Prostate gland (tissue), 2 donors: ENCODE measurements at regions not wholly inside any gene's neighbourhood (a gene's known extent, or its start where the extent isn't known, plus 50 kb on each side); places are given as distances from the start of the nearest gene placed in this dataset.

Experiments
- DNase-seq: peaks from one replicate; pipeline ENCODE4 v3.0.0-alpha.2; 2019; ENCODE audit warnings: low spot score
- H3K27ac ChIP-seq, 2 donors: fragments of 200-600 bp; sonication (generic); 2 replicates each; pipeline ENCODE4 v1.5.1; 2017 to 2019
- H3K27me3 ChIP-seq: fragments of 200-600 bp; sonication (generic); replicated peaks from 2 replicates; pipeline ENCODE4 v1.5.1; 2019; ENCODE audit not compliant: insufficient read depth
- H3K36me3 ChIP-seq, 2 donors: fragments of 200-600 bp; sonication (generic); 1 replicate in 1 of 2; 2 replicates in 1 of 2; pipeline versions ENCODE4 v1.5.1 to v1.8.1; 2017 to 2019
- H3K4me1 ChIP-seq: fragments of 200-600 bp; sonication (generic); replicated peaks from 2 replicates; pipeline ENCODE4 v1.5.1; 2019
- H3K4me3 ChIP-seq, 2 donors: fragments of 200-600 bp; sonication (generic); 2 replicates each; pipeline ENCODE4 v1.5.1; 2017 to 2019
- H3K9me3 ChIP-seq: fragments of 200-600 bp; sonication (generic); 2 replicates; pipeline ENCODE4 v1.5.1; 2017
- CTCF ChIP-seq, 4 experiments: fragments of 200-600 bp in 2 of 4; fragments of 450-650 bp in 2 of 4; sonication (generic) in 2 of 4; IDR thresholded peaks; 1 replicate in 3 of 4; 2 replicates in 1 of 4; pipeline ENCODE4 v1.5.1; 2016 to 2019; ENCODE audit warnings: antibody characterized with exemption in 4 of 4, mild to moderate bottlenecking in 2 of 4, moderate library complexity in 2 of 4
- POLR2A ChIP-seq: fragments of 450-650 bp; IDR thresholded peaks from one replicate; pipeline ENCODE4 v1.6.1; 2016; ENCODE audit warnings: antibody characterized with exemption, mild to moderate bottlenecking
- POLR2AphosphoS5 ChIP-seq: sonication (generic); formaldehyde crosslinking; IDR thresholded peaks from one replicate; pipeline ENCODE4 v1.6.1; 2017; ENCODE audit warnings: antibody characterized with exemption
- WGBS: methylation state at CpG from one replicate; pipeline ENCODE4 v1.1.5; 2018; 5-methylcytosine and 5-hydroxymethylcytosine counted together
- intact Hi-C: fragments of 100-400 bp; cut with DNase I; formaldehyde crosslinking; loops from one replicate; pipeline ENCODE4 v1.14.2; 2022

- 92% methylated on average over 1 of the region's 1 CpG for WGBS
Measured at GRCh38 chr12:40581889-40582288, 110.3 kb upstream of the CNTN1 start.

DNA sequence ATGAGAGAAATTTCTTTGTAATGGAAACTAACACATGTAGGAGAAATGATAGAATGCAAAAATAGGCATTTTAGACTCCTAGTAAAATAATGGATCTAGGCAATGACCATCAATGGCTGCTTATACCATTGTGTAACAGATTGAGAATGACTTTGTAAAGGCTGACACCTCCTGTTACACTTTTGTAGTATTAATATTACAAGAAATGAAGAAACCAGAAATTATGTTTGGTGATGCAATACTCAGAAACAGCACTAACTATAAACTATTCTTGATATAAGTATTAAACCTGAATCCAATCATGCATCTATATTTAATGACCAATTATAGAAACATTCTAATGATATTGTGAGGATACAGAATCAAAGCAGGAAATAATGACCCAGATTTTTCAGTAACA is 108.5 kb upstream of the CNTN1 start:
- Histone ChIP-seq H3K9me3 (no peaks in the 10 kb centered on the region), H3K36me3 (no peaks in the 10 kb centered on the region), H3K27ac (no peak overlapping the region), H3K4me3 (no peak overlapping the region), H3K27me3 (no peaks in the 10 kb centered on the region), H3K4me1 (no peaks in the 10 kb centered on the region)
- intact Hi-C loops = no loop called here
- TF ChIP-seq CTCF (IDR thresholded peaks at IDR 0.05) (no peak), POLR2AphosphoS5 (no peak), POLR2A (no peak)
- DNase-seq = no peak

More at GRCh38 chr12:40581889-40582288, 110.3 kb upstream of the CNTN1 start:
- Histone ChIP-seq H3K27ac (no peak overlapping the region), H3K4me1 (no peaks in the 10 kb centered on the region), H3K9me3 (no peaks in the 10 kb centered on the region), H3K36me3 (no peaks in the 10 kb centered on the region), H3K4me3 (no peak overlapping the region), H3K27me3 (no peaks in the 10 kb centered on the region)
- DNase-seq = no peak
- intact Hi-C loops = no loop called here
- TF ChIP-seq POLR2AphosphoS5 = no peak
- TF ChIP-seq CTCF (IDR thresholded peaks at IDR 0.05) = no peak
- no peak for TF ChIP-seq POLR2A

DNA sequence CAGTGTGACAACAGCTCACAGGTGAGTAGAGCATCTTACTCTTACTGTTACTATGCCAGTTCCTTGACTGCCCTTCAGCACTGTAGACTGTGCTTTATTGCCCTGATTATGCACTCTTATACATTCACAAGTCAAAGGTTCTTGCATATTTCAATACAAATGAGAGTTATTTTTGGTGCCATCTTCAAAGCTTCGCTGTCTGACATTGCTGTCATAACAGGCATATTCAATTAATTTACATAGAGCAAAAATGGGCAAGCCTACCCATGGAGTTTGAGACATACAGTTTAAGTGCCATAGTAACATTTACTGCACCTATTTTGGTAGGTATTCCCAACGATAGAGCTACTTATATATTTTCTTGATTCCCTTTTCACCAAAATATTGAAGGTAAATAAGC is 107.5 kb upstream of the CNTN1 start:
- Histone ChIP-seq H3K9me3 (no peaks in the 10 kb centered on the region), H3K4me1 (no peaks in the 10 kb centered on the region), H3K27ac (no peak overlapping the region), H3K27me3 (no peaks in the 10 kb centered on the region), H3K36me3 (no peaks in the 10 kb centered on the region), H3K4me3 (no peak overlapping the region)
- intact Hi-C loops = no loop called here
- DNase-seq = no peak
- no peak for TF ChIP-seq POLR2A
- TF ChIP-seq CTCF (IDR thresholded peaks at IDR 0.05) = no peak
- no peak for TF ChIP-seq POLR2AphosphoS5
- WGBS = 62% methylated on average over 2 of the region's 2 CpGs

DNA sequence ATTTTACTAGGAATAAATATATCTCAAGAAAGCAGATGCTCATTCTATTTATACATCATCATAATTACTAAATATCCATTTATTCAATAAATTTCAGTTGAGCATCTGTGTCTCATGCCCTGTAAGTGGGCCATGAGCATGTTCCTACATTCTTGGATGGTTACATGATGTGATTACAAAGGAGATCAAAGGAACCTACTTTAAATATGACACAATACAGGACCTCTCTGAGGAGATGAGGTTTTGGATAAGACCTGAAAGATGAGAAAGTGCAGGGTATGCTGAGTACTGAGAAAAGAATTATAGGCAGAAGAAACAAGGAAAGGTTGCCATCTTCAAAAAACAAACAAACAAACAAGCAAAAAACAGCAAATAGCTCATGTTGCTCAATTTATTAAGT is 105.4 kb upstream of the CNTN1 start:
- H3K4me3 ChIP-seq = no peak overlapping the region
- intact Hi-C loops = no loop called here
- no peaks in the 10 kb centered on the region for H3K9me3 ChIP-seq
- H3K27me3 ChIP-seq = no peaks in the 10 kb centered on the region
- H3K27ac ChIP-seq = no peak overlapping the region
- TF ChIP-seq POLR2A (no peak), POLR2AphosphoS5 (no peak), CTCF (IDR thresholded peaks at IDR 0.05) (no peak)
- no peaks in the 10 kb centered on the region for H3K4me1 ChIP-seq
- no peak for DNase-seq
- H3K36me3 ChIP-seq = no peaks in the 10 kb centered on the region

- DNase-seq = no peak
- no peaks in the 10 kb centered on the region for H3K4me1 ChIP-seq
- H3K27ac ChIP-seq = no peak overlapping the region
- no peak overlapping the region for H3K4me3 ChIP-seq
- H3K9me3 ChIP-seq = no peaks in the 10 kb centered on the region
- TF ChIP-seq CTCF (IDR thresholded peaks at IDR 0.05) = no peak
- TF ChIP-seq POLR2A = no peak
- no peak for TF ChIP-seq POLR2AphosphoS5
- intact Hi-C loops = no loop called here
- H3K36me3 ChIP-seq = no peaks in the 10 kb centered on the region
- no peaks in the 10 kb centered on the region for H3K27me3 ChIP-seq
Measured at GRCh38 chr12:40587421-40587820, 104.8 kb upstream of the CNTN1 start.
